ENCODE measurements at regions not wholly inside any gene's neighbourhood (a gene's known extent, or its start where the extent isn't known, plus 50 kb on each side); places are given as distances from the start of the nearest gene placed in this dataset.

GRCh38 chrY:7957773-7958172 is 1046.2 kb upstream of the AMELY start:
- 68 to 76% methylated on average over 4 of the region's 4 CpGs for WGBS, 2 donors

DNA sequence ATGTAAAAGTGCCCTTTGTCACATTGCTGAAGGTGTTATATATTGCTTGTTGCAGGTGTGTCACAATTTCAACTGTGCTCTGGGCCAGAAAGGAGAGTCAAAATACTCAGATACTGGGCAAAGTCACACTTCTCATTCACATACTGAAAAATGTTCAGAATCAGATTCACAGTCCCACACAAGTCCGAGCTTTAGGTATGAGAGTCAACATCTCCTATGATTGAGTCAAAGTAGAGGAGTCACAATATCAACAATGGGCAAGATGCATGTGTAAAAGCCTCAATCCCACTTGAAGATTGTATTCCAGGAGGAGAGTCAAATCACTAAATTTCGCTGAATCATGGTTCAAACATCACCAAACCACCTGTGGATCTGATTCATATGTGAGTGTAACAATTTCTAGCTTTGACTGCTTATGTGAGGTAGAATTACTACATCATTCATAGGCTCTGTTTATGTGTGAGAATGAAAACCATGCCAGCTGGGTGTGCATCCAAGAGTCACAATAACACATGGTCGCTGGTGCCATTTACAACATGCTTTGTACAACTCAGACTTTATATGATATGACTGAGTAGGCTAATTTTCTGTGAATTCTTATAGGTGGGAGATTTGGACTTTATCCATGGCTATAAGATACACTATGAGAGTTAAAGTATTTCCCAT is 1039.8 kb upstream of the AMELY start:
- no peak overlapping the region for H3K4me3 ChIP-seq (replicated peaks in 1 of 3)
- no peaks in the 10 kb centered on the region for H3K9me3 ChIP-seq
- H3K36me3 ChIP-seq, result no peaks in the 10 kb centered on the region
- no peak overlapping the region for H3K27ac ChIP-seq
- TF ChIP-seq POLR2A (IDR thresholded peaks at IDR 0.05), result no peak
- TF ChIP-seq, protein P1, sequence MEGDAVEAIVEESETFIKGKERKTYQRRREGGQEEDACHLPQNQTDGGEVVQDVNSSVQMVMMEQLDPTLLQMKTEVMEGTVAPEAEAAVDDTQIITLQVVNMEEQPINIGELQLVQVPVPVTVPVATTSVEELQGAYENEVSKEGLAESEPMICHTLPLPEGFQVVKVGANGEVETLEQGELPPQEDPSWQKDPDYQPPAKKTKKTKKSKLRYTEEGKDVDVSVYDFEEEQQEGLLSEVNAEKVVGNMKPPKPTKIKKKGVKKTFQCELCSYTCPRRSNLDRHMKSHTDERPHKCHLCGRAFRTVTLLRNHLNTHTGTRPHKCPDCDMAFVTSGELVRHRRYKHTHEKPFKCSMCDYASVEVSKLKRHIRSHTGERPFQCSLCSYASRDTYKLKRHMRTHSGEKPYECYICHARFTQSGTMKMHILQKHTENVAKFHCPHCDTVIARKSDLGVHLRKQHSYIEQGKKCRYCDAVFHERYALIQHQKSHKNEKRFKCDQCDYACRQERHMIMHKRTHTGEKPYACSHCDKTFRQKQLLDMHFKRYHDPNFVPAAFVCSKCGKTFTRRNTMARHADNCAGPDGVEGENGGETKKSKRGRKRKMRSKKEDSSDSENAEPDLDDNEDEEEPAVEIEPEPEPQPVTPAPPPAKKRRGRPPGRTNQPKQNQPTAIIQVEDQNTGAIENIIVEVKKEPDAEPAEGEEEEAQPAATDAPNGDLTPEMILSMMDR (IDR thresholded peaks at IDR 0.05), result no peak
- WGBS, 2 donors, result 72 to 76% methylated on average over 3 of the region's 3 CpGs
- DNase-seq, result no peak
- no peaks in the 10 kb centered on the region for H3K27me3 ChIP-seq
- intact Hi-C loops (cut with DNase I), result no loop called here
- no peaks in the 10 kb centered on the region for H3K4me1 ChIP-seq

More at GRCh38 chrY:7957773-7958172, 1046.2 kb upstream of the AMELY start:
- DNase-seq, result no peak
- no peaks in the 10 kb centered on the region for H3K36me3 ChIP-seq
- H3K9me3 ChIP-seq, result no peaks in the 10 kb centered on the region
- H3K4me3 ChIP-seq (replicated peaks in 1 of 3), result no peak overlapping the region
- no peak overlapping the region for H3K27ac ChIP-seq
- no peaks in the 10 kb centered on the region for H3K4me1 ChIP-seq
- intact Hi-C loops (cut with DNase I), result no loop called here
- no peaks in the 10 kb centered on the region for H3K27me3 ChIP-seq
- TF ChIP-seq POLR2A (IDR thresholded peaks at IDR 0.05), result no peak
- TF ChIP-seq, protein P1 (IDR thresholded peaks at IDR 0.05), result no peak

DNA sequence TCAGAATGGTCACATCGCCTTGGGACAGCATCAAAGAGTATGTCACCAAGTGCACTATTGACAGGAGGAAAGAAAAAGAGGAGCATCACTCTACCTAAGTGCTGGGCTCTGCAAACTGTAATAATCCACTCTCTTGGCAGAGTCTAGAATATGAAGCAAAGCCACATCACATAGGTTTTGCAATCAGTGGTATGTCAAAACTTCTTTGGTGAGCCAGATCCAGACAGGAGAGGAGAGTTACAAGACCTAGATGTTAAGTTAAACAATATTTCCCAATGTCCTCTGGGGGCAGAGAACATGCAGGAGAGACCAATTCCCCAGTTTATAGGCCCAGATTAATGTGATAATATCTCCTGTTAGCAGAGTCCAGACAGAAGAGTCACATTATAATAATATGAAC is 1032.6 kb upstream of the AMELY start:
- Histone ChIP-seq H3K27me3 (no peaks in the 10 kb centered on the region), H3K4me3 (replicated peaks in 1 of 3) (no peak overlapping the region), H3K9me3 (no peaks in the 10 kb centered on the region), H3K36me3 (no peaks in the 10 kb centered on the region), H3K27ac (no peak overlapping the region), H3K4me1 (no peaks in the 10 kb centered on the region)
- intact Hi-C loops (cut with DNase I), result no loop called here
- 75 to 80% methylated on average over 1 of the region's 1 CpG for WGBS, 2 donors
- no peak for TF ChIP-seq POLR2A (IDR thresholded peaks at IDR 0.05)
- TF ChIP-seq, protein P1 (IDR thresholded peaks at IDR 0.05), result no peak
- DNase-seq, result no peak

DNA sequence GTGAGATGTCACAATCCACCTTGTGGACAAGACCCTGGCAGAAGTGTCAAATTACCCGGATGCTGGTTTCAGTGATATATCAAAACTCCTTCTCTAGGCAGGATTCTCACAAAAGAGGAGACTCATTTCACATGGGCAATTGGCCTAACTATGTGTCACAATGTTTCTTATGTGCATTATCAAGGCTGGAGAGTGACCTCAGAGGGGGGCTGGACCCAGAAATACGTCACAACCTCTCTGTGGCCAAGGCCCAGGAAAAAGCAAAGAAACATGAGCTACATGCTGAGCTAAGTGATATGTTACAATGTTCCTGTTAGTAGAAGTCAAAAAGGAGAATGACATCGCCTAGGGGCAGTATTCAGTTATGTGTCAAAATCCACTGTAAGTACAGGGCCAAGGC is 1031.2 kb upstream of the AMELY start:
- Histone ChIP-seq H3K27ac (no peak overlapping the region), H3K9me3 (no peaks in the 10 kb centered on the region), H3K4me3 (replicated peaks in 1 of 3) (no peak overlapping the region), H3K36me3 (no peaks in the 10 kb centered on the region), H3K27me3 (no peaks in the 10 kb centered on the region), H3K4me1 (no peaks in the 10 kb centered on the region)
- no peak for DNase-seq
- intact Hi-C loops (cut with DNase I), result no loop called here
- TF ChIP-seq, protein P1 (IDR thresholded peaks at IDR 0.05), result no peak
- TF ChIP-seq POLR2A (IDR thresholded peaks at IDR 0.05), result no peak
- 70 to 88% methylated on average over 3 of the region's 3 CpGs for WGBS, 2 donors

GRCh38 chrY:7941856-7942255 is 1030.3 kb upstream of the AMELY start:
- Histone ChIP-seq H3K9me3 (no peaks in the 10 kb centered on the region), H3K4me3 (replicated peaks in 1 of 3) (no peak overlapping the region), H3K36me3 (no peaks in the 10 kb centered on the region), H3K4me1 (no peaks in the 10 kb centered on the region), H3K27ac (no peak overlapping the region), H3K27me3 (no peaks in the 10 kb centered on the region)
- WGBS, 2 donors, result 71 to 78% methylated on average over 3 of the region's 3 CpGs
- TF ChIP-seq, protein P1 (IDR thresholded peaks at IDR 0.05), result no peak
- TF ChIP-seq POLR2A (IDR thresholded peaks at IDR 0.05), result no peak
- intact Hi-C loops (cut with DNase I), result no loop called here
- no peak for DNase-seq
